HUES64 (cell line): ENCODE measurements at regions not wholly inside any gene's neighbourhood (a gene's known extent, or its start where the extent isn't known, plus 50 kb on each side); places are given as distances from the start of the nearest gene placed in this dataset.

ENCODE experiments used
- H3K27ac ChIP-seq: 2 replicates; pipeline ENCODE4 v1.7.0; 2013; ENCODE audit warnings: low read depth, low read length, inconsistent platforms
- H3K27me3 ChIP-seq: 2 replicates; pipeline ENCODE4 v1.6.1; 2013; ENCODE audit warnings: mild to moderate bottlenecking, low read length; ENCODE audit not compliant: insufficient read depth
- H3K36me3 ChIP-seq: 2 replicates; pipeline ENCODE4 v1.6.1; 2013; ENCODE audit warnings: mild to moderate bottlenecking, low read length; ENCODE audit not compliant: insufficient read depth
- H3K4me1 ChIP-seq: 2 replicates; pipeline ENCODE4 v1.6.1; 2013; ENCODE audit warnings: mild to moderate bottlenecking, low read length, moderate library complexity; ENCODE audit not compliant: insufficient read depth
- H3K4me3 ChIP-seq: 2 replicates; pipeline ENCODE4 v1.5.1; 2013; ENCODE audit warnings: mild to moderate bottlenecking, low read length, moderate library complexity
- H3K9ac ChIP-seq: 2 replicates; pipeline ENCODE4 v1.6.1; 2013; ENCODE audit warnings: mild to moderate bottlenecking, low read depth, low read length
- H3K9me3 ChIP-seq: 2 replicates; pipeline ENCODE4 v1.6.1; 2013; ENCODE audit warnings: low read depth, low read length; ENCODE audit not compliant: insufficient read depth
- WGBS: fragments of 150-250, 120-280 bp; methylation state at CpG from one replicate; pipeline ENCODE4 v1.1.7; 2013; ENCODE audit warnings: missing lambda C conversion rate; 5-methylcytosine and 5-hydroxymethylcytosine counted together

DNA sequence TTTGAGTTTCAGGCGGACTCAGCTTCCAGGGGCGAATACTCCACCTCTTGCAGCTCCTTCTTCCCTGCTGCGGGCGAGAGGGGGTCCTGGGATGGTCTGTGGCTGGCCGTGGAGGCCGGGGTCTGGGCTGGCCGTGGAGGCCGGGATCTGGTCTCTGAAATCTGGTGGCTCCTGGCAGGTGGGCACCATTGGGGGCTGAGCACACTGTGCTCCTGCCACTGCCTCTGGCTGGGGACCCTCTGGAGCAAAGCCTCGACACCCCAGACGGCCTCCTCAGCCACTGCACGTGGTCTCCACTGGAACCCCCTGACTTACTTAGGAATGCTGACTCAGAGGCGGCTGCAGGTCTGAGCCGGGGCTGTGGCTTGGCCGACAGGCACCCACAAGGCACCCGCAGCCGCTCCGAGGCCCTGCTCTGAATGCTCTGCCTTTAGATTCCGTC lies 100.1 kb upstream of the ALKAL2 start:
- Histone ChIP-seq H3K36me3 (no peaks in the 10 kb centered on the region), H3K9me3 (no peaks in the 10 kb centered on the region)

DNA sequence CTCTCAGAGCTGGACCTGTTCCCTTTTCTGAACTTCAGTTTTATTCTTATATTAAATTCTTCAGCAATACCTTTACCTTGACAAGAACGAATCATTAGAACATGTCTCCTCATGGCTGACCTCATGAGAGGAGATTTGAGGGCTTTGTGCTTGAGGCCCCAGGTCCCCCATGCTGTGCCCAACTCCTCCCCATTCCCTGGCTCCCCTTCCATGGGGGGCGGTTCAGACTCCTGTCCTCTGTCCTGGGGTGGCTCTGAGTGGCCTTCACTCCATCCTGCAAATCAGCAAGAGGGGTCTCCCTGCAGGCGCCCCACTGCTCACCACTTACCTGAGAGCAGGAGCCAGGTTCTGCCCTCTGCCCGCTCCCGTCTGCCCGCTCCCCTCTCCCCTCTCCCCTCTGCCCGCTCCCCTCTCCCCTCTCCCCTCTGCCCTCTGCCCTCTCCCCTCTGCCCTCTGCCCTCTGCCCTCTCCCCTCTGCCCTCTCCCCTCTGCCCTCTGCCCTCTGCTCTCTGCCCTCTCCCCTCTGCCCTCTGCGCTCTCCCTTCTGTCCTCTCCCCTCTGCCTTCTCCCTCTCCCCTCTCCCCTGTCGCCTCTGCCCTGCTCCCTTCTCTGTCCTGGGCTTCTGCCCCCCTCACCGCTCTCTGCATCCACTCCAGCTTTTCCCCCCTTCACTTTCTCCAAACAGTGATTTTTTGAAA lies 98.7 kb upstream of the ALKAL2 start:
- no peak overlapping the region for H3K4me3 ChIP-seq
- peaks cover 17% of the 10 kb centered on the region; the same call in 1 of the 2 replicates for H3K4me1 ChIP-seq
- 76% methylated on average over 7 of the region's 10 CpGs for whole genome bisulfite sequencing
- H3K9me3 ChIP-seq, result no peaks in the 10 kb centered on the region
- no peaks in the 10 kb centered on the region; the same call in 1 of the 2 replicates for H3K27me3 ChIP-seq
- H3K9ac ChIP-seq, result no peak overlapping the region
- no peaks in the 10 kb centered on the region for H3K36me3 ChIP-seq
- no peak overlapping the region for H3K27ac ChIP-seq

More for the DNA sequence above, 100.1 kb upstream of the ALKAL2 start:
- no peak overlapping the region for H3K4me3 ChIP-seq
- H3K9ac ChIP-seq, result no peak overlapping the region
- peaks cover 7% of the 10 kb centered on the region; the same call in 1 of the 2 replicates for H3K4me1 ChIP-seq
- 89% methylated on average over 18 of the region's 18 CpGs for WGBS
- no peaks in the 10 kb centered on the region for H3K27me3 ChIP-seq
- H3K27ac ChIP-seq, result no peak overlapping the region

DNA sequence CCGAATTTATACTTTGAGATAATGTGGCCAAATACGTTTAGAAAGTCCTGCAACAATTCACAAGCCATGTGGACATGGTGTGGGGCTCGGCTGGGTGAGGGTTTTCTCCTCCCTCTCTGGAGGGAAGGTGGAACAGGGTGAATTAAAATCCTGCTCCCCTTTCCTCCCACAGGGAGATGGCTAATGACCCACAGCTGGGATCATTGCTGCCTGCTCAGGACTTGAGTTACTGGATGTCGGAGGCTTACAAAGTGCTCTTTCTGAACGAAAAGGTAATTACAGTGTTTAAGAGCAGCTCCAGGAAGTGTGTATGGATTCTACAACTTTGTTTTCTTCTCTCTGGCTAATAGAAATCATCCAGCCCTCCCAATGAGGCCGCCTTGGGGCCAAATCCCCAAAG lies 97.9 kb upstream of the ALKAL2 start:
- Histone ChIP-seq H3K27ac (no peak overlapping the region), H3K9me3 (no peaks in the 10 kb centered on the region), H3K4me1 (peaks cover 23% of the 10 kb centered on the region; the same call in 1 of the 2 replicates), H3K9ac (no peak overlapping the region), H3K27me3 (no peaks in the 10 kb centered on the region; the same call in 1 of the 2 replicates), H3K4me3 (no peak overlapping the region), H3K36me3 (no peaks in the 10 kb centered on the region)
- WGBS, result 81% methylated on average over 5 of the region's 6 CpGs

DNA sequence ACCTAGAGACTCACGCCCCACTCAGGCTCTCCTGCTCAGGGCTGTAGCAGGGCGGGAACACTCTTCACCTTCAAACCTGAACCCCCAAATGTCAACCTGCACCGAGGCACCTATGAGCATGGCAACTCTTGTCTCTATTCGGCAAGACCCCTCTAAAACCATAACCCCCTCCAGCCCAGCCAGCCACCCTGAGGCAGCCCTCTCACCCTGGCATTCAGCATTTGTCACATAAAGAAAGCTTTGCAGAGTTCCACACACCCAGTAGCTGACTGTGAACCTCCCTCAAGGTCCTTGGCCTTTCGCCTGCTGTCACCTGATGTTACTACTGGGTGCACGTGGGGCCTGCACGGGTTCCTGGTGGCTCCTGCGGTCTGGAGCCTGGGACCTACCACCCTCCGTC lies 97.2 kb upstream of the ALKAL2 start:
- H3K4me3 ChIP-seq, result no peak overlapping the region
- H3K9me3 ChIP-seq, result no peaks in the 10 kb centered on the region
- H3K27me3 ChIP-seq, result no peaks in the 10 kb centered on the region; the same call in 1 of the 2 replicates
- 92% methylated on average over 9 of the region's 9 CpGs for WGBS
- peaks cover 23% of the 10 kb centered on the region; the same call in 1 of the 2 replicates for H3K4me1 ChIP-seq
- H3K36me3 ChIP-seq, result no peaks in the 10 kb centered on the region
- H3K9ac ChIP-seq, result no peak overlapping the region
- H3K27ac ChIP-seq, result no peak overlapping the region

DNA sequence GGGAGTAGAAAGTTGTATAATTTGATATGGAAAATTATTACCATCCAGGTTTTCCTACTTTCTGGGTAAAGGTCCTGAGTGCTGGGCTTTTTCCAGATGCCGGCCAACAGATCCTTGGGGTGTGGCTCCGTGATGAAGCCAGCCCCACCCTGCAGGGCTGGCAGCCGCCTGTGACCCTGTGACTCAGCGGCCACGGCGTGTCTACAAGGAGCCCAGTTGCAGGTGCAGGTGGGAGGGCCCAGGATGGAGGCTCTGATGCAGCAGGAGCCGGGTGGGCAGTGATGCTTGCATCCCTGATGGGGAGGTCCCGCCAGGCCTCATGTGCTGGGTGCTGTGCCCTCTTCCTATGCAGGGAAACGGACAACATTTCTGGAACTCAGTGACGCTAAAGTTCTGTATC lies 96.0 kb upstream of the ALKAL2 start:
- Histone ChIP-seq H3K27me3 (no peaks in the 10 kb centered on the region; the same call in 1 of the 2 replicates), H3K4me1 (peaks cover 23% of the 10 kb centered on the region; the same call in 1 of the 2 replicates), H3K9ac (no peak overlapping the region), H3K9me3 (no peaks in the 10 kb centered on the region), H3K4me3 (no peak overlapping the region), H3K36me3 (no peaks in the 10 kb centered on the region), H3K27ac (no peak overlapping the region)
- 81% methylated on average over 10 of the region's 10 CpGs for WGBS

DNA sequence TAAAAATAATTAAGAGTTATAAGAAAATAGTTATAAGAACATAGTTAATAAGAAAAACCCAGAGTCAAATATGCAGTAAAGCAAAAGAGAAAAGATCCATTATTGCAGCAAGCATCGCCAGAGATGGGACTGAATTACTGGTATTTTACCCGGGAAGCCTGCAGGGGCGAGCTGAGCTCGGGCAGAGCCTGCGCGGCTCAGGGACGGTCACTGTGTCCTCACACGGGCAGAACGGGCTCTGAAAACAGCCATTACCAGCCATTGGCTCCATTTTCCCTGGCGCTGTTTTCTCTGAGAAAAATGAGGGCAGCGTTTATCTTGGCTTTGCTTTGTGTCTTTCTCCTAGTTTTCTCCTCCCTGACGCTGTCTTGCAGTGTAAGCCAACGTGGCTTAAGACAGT lies 95.3 kb upstream of the ALKAL2 start:
- no peak overlapping the region for H3K9ac ChIP-seq
- no peaks in the 10 kb centered on the region for H3K36me3 ChIP-seq
- WGBS, result 44% methylated on average over 13 of the region's 13 CpGs
- peaks cover 23% of the 10 kb centered on the region; the same call in 1 of the 2 replicates for H3K4me1 ChIP-seq
- H3K9me3 ChIP-seq, result no peaks in the 10 kb centered on the region
- no peaks in the 10 kb centered on the region; the same call in 1 of the 2 replicates for H3K27me3 ChIP-seq
- no peak overlapping the region for H3K27ac ChIP-seq
- H3K4me3 ChIP-seq, result no peak overlapping the region

DNA sequence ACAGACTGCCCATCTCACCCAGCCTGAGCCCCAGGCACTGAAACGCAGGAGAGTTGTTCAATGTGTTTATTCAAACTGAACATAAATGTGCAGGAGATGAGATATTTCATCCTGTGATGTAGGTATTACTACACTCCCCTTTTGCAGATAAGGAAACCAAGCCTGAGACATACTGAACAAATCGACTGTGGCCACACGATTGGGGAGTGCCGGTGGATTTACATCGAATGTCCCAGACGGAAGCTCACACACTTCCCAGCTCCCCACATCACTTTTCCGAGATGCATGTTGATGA lies 94.8 kb upstream of the ALKAL2 start:
- 89% methylated on average over 7 of the region's 7 CpGs for WGBS
- no peaks in the 10 kb centered on the region for H3K9me3 ChIP-seq

DNA sequence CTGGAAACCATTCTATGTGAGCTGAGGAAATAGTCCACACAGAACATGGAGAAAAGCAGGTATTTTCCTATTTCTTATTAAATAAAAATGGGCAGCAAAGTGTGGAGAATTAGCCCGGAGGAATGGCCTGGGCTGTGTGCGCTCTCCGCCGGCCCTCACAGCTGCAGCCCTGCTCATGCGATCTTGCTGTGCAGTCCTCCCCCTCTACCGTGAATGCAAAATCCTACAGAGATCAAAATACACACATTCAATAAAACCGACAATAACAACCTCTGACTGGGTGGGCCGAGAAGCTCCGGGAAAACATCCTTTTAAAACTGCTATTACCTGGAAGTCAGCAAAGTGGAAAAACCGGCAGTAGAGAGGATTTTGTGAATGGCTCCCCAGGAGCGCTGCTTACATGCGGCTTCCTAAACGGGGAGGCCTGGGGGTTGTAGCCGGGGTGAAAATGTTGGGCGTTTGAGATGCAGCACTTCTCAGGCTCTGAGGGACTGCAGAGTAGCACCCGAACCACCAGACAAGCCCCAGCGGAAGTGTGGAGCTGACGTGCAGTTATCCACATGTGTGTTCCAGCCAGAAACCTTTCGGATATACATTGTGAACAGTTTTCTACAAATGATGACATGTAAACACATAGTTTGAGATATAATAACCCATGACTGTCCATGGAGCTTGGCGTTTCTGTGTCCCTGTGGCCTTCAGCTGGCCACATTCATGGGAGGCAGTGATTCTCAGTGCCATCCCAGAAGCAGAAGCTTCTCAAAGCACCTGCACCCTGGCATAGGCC lies 94.2 kb upstream of the ALKAL2 start:
- H3K9ac ChIP-seq, result no peak overlapping the region
- no peak overlapping the region for H3K4me3 ChIP-seq
- H3K27me3 ChIP-seq, result no peaks in the 10 kb centered on the region; the same call in 1 of the 2 replicates
- H3K9me3 ChIP-seq, result no peaks in the 10 kb centered on the region
- no peaks in the 10 kb centered on the region for H3K36me3 ChIP-seq
- 51% methylated on average over 20 of the region's 20 CpGs for WGBS
- H3K4me1 ChIP-seq, result peaks cover 23% of the 10 kb centered on the region; the same call in 1 of the 2 replicates
- no peak overlapping the region for H3K27ac ChIP-seq

More for the DNA sequence above, 94.8 kb upstream of the ALKAL2 start:
- Histone ChIP-seq H3K27me3 (no peaks in the 10 kb centered on the region; the same call in 1 of the 2 replicates), H3K27ac (no peak overlapping the region), H3K9ac (no peak overlapping the region), H3K4me3 (no peak overlapping the region), H3K4me1 (peaks cover 23% of the 10 kb centered on the region; the same call in 1 of the 2 replicates), H3K36me3 (no peaks in the 10 kb centered on the region)

DNA sequence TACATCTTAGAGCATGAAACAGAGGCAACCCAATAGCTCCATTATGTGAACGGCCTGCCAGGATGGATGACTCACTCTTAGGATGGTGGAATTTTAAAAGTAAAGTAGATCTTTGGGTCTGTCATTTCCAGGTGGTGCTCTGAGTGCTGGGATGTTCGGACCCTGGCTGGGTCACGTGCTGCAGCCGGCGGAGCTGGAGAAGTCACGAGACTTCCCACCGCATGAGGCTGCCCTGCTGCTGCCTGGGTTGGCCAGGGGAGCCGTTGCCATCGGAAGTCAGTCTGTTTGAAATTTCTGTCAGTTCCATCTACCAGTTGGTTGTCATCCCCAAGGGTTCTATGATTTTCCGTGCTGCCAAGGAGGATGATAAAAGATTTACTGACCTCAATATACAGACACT lies 93.3 kb upstream of the ALKAL2 start:
- H3K36me3 ChIP-seq, result no peaks in the 10 kb centered on the region
- no peaks in the 10 kb centered on the region for H3K9me3 ChIP-seq
- H3K27ac ChIP-seq, result no peak overlapping the region
- WGBS, result 90% methylated on average over 10 of the region's 10 CpGs
- H3K4me3 ChIP-seq, result no peak overlapping the region
- peaks cover 21% of the 10 kb centered on the region; the same call in 1 of the 2 replicates for H3K4me1 ChIP-seq
- no peaks in the 10 kb centered on the region; the same call in 1 of the 2 replicates for H3K27me3 ChIP-seq
- no peak overlapping the region for H3K9ac ChIP-seq

DNA sequence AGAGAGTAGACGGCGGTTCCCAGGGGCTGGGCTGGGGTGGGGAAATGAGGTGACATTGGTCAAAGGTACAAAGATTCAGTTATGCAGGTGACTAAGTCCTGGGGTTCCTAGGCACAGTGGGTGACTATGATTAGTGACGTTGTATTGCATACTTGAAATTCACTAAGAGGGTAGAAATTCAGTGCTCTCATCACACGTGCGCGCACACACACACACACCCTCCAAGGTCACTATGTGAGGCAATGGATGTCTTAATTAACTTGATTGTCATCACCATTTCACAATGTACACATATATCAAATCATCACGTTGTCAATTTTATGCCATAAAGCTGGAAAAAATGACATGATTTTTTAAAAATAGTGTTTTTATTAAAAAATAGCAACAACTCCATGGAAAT lies 92.9 kb upstream of the ALKAL2 start:
- Histone ChIP-seq H3K36me3 (no peaks in the 10 kb centered on the region), H3K27ac (no peak overlapping the region), H3K4me1 (peaks cover 17% of the 10 kb centered on the region; the same call in 1 of the 2 replicates), H3K9ac (no peak overlapping the region), H3K4me3 (no peak overlapping the region), H3K9me3 (no peaks in the 10 kb centered on the region), H3K27me3 (no peaks in the 10 kb centered on the region; the same call in 1 of the 2 replicates)
- 97% methylated on average over 7 of the region's 7 CpGs for WGBS

DNA sequence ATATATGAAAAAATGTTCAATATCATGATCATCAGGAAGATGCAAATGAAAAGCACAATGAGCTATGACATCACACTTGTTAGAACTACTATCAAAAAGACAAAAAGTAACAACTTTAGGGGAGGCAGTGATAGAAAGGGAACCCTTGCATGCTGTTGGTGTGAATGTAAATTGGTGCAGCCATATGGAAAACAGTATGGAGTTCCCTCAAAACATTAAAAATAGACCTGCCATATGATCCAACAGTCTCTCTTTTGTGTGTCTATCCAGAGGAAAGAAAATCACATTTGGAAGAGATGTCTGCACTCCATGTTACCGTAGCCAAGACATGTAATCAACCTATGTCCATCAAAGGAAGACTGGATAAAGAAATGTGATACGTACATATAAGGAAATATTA lies 92.3 kb upstream of the ALKAL2 start:
- Histone ChIP-seq H3K9me3 (no peaks in the 10 kb centered on the region), H3K4me1 (peaks cover 16% of the 10 kb centered on the region; the same call in 1 of the 2 replicates), H3K27me3 (no peaks in the 10 kb centered on the region; the same call in 1 of the 2 replicates), H3K4me3 (no peak overlapping the region), H3K9ac (no peak overlapping the region), H3K36me3 (no peaks in the 10 kb centered on the region), H3K27ac (no peak overlapping the region)
- WGBS, result 94% methylated on average over 2 of the region's 2 CpGs
